ENCODE measurements at regions not wholly inside any gene's neighbourhood (a gene's known extent, or its start where the extent isn't known, plus 50 kb on each side); places are given as distances from the start of the nearest gene placed in this dataset.
"Not testable (repeated sequence)": the region's sequence is repeated elsewhere in the genome, so short reads cannot be mapped to it uniquely, and the experiment has no call there.

GRCh38 chr2:203585516-203585915 is 50.4 kb upstream of the RAPH1 start:
- DNase-seq (ENCODE audit: low spot score): no peak

GRCh38 chr2:203586206-203586605 is 51.1 kb upstream of the RAPH1 start:
- DNase-seq (ENCODE audit: low spot score): no peak

GRCh38 chr2:203586696-203587095 is 51.6 kb upstream of the RAPH1 start:
- DNase-seq (ENCODE audit: low spot score): no peak

GRCh38 chr2:203590496-203590895 is 55.4 kb upstream of the RAPH1 start:
- no peak for DNase-seq (ENCODE audit: low spot score)

- no peak for DNase-seq (ENCODE audit: low spot score)
Measured at GRCh38 chr2:203591642-203592041, 56.5 kb upstream of the RAPH1 start.

- DNase-seq (ENCODE audit: low spot score): no peak
Measured at GRCh38 chr2:203592470-203592869, 57.4 kb upstream of the RAPH1 start.

GRCh38 chr2:203594541-203594940 is 59.4 kb upstream of the RAPH1 start:
- no peak for DNase-seq (ENCODE audit: low spot score)

GRCh38 chr2:203596183-203596582 is 61.1 kb upstream of the RAPH1 start:
- DNase-seq (ENCODE audit: low spot score): no peak

- DNase-seq (ENCODE audit: low spot score): no peak
Measured at GRCh38 chr2:203599509-203599908, 64.4 kb upstream of the RAPH1 start.

GRCh38 chr2:203600286-203600685 is 65.2 kb upstream of the RAPH1 start:
- no peak for DNase-seq (ENCODE audit: low spot score)

GRCh38 chr2:203603456-203604389 is 68.6 kb upstream of the RAPH1 start:
- no peak for DNase-seq (ENCODE audit: low spot score)

GRCh38 chr2:203605302-203605701 is 70.2 kb upstream of the RAPH1 start:
- no peak for DNase-seq (ENCODE audit: low spot score)

- DNase-seq (ENCODE audit: low spot score): no peak
Measured at GRCh38 chr2:203606051-203606450, 71.0 kb upstream of the RAPH1 start.

GRCh38 chr2:203610558-203610957 is 75.5 kb upstream of the RAPH1 start:
- DNase-seq (ENCODE audit: low spot score): no peak

- no peak for DNase-seq (ENCODE audit: low spot score)
Measured at GRCh38 chr2:203612246-203612645, 77.1 kb upstream of the RAPH1 start.

GRCh38 chr2:203619267-203619878 is 84.3 kb upstream of the RAPH1 start:
- DNase-seq (ENCODE audit: low spot score): no peak

- no peak for DNase-seq (ENCODE audit: low spot score)
Measured at GRCh38 chr2:203621981-203622515, 84.4 kb upstream of the CD28 start.

GRCh38 chr2:203623096-203623495 is 83.3 kb upstream of the CD28 start:
- no peak for DNase-seq (ENCODE audit: low spot score)

- no peak for DNase-seq (ENCODE audit: low spot score)
Measured at GRCh38 chr2:203623661-203624060, 82.8 kb upstream of the CD28 start.

GRCh38 chr2:203625701-203626100 is 80.7 kb upstream of the CD28 start:
- no peak for DNase-seq (ENCODE audit: low spot score)

- not testable (repeated sequence) for DNase-seq (ENCODE audit: low spot score)
Measured at GRCh38 chr2:203626247-203626646, 80.2 kb upstream of the CD28 start.

- DNase-seq (ENCODE audit: low spot score): no peak
Measured at GRCh38 chr2:203626952-203627681, 79.3 kb upstream of the CD28 start.

- no peak for DNase-seq (ENCODE audit: low spot score)
Measured at GRCh38 chr2:203629699-203630098, 76.7 kb upstream of the CD28 start.

Data from LoVo (cell line).